Colonic mucosa (tissue), 4 donors: ENCODE measurements at regions not wholly inside any gene's neighbourhood (a gene's known extent, or its start where the extent isn't known, plus 50 kb on each side); places are given as distances from the start of the nearest gene placed in this dataset.

Experiments
- DNase-seq: peaks from one replicate; pipeline ENCODE4 v3.0.0-alpha.2; 2020
- H3K27ac ChIP-seq: fragments of 200-600 bp; one replicate; pipeline ENCODE4 v1.8.0; 2021
- H3K27me3 ChIP-seq: fragments of 200-600 bp; one replicate; pipeline ENCODE4 v1.8.0; 2021
- H3K36me3 ChIP-seq: fragments of 200-600 bp; one replicate; pipeline ENCODE4 v1.8.0; 2021
- H3K4me1 ChIP-seq: fragments of 200-600 bp; one replicate; pipeline ENCODE4 v1.8.0; 2021; ENCODE audit warnings: mild to moderate bottlenecking
- H3K4me3 ChIP-seq: fragments of 200-600 bp; one replicate; pipeline ENCODE4 v1.8.0; 2021
- H3K9ac ChIP-seq, 2 donors: one replicate each; pipeline ENCODE4 v1.7.0; 2013; ENCODE audit warnings: control low read depth in 2 of 2, low read depth in 2 of 2, low read length in 2 of 2
- H3K9me3 ChIP-seq: fragments of 200-600 bp; one replicate; pipeline ENCODE4 v1.8.0; 2021
- intact Hi-C: fragments of 100-400 bp; cut with DNase I; formaldehyde crosslinking; loops from one replicate; pipeline ENCODE4 v1.14.1; 2022
- TF ChIP-seq, protein P1 (sequence below): fragments of 200-600 bp; IDR thresholded peaks from one replicate; pipeline ENCODE4 v1.8.0; 2022; ENCODE audit warnings: antibody characterized with exemption, mild to moderate bottlenecking
- donor health status: healthy.
- donor health status: DM: no; HTN: no; CAD: no.
- donor health status: DM: no; HTN: no; CAD: no.

DNA sequence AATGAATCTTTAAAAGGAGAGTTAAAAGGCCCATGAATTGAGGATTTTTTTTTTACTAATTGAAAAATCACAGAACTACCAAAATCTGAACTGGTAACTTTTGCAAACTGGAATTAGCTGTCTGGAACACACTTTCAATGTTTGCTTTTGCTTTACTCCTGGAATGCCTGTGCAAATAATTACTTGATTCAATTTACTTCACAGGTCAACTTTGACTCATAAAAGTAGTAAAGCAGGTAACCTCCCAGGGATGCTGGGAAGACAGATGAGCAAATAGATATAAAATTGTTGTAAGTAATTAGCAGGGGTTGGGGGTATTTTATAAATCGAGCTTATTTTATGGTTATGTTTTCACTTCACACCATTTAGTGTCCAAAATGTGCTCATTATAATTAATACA, 398.3 kb upstream of the HNRNPA3 start:
- Histone ChIP-seq H3K27ac (no peak overlapping the region), H3K36me3 (no peaks in the 10 kb centered on the region), H3K27me3 (peaks cover 3% of the 10 kb centered on the region), H3K9ac (no peak overlapping the region), H3K4me1 (no peaks in the 10 kb centered on the region), H3K9me3 (no peaks in the 10 kb centered on the region), H3K4me3 (no peak overlapping the region)
- intact Hi-C loops, result loop anchor here (10.0 kb wide), 2 partner anchors 331 to 689 kb away; partner anchors contain the start of genes HOXD8 and HOXD9
- DNase-seq, result no peak
- TF ChIP-seq, protein P1, sequence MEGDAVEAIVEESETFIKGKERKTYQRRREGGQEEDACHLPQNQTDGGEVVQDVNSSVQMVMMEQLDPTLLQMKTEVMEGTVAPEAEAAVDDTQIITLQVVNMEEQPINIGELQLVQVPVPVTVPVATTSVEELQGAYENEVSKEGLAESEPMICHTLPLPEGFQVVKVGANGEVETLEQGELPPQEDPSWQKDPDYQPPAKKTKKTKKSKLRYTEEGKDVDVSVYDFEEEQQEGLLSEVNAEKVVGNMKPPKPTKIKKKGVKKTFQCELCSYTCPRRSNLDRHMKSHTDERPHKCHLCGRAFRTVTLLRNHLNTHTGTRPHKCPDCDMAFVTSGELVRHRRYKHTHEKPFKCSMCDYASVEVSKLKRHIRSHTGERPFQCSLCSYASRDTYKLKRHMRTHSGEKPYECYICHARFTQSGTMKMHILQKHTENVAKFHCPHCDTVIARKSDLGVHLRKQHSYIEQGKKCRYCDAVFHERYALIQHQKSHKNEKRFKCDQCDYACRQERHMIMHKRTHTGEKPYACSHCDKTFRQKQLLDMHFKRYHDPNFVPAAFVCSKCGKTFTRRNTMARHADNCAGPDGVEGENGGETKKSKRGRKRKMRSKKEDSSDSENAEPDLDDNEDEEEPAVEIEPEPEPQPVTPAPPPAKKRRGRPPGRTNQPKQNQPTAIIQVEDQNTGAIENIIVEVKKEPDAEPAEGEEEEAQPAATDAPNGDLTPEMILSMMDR, result no peak

DNA sequence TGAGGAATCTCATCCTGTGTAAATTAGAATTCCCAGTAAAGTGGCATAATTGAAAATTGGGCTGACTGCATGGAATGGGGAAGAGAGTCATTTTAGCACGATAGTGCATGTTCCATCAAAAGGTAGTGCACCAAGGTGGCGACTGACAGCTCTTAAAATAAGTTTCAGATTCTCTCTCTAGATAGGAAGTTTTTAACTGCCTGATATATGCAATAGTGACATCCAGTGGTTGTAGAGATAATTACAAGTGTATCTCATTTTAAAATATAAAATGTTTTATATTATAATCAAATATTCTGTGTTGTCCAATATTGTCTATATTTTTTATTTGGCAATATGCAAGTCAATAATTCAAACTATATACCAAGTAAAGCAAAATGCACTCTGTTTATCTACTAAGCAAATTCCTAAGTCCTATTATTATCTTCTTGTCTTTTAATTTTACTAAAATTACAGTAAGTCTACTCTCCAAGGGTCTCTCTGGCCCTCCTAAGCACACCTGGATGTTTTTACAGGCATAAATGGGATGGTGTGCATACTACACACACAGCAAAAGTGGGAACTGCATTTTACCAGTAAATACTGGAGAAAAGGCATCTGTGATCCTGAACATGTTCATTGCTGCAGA, 397.7 kb upstream of the HNRNPA3 start:
- H3K27ac ChIP-seq, result no peak overlapping the region
- intact Hi-C loops, result loop anchor here (5.0 to 10.0 kb wide), 3 partner anchors 163 to 690 kb away; partner anchors contain the start of genes HOXD8 and HOXD9
- no peaks in the 10 kb centered on the region for H3K9me3 ChIP-seq
- H3K4me1 ChIP-seq, result no peaks in the 10 kb centered on the region
- no peak overlapping the region for H3K9ac ChIP-seq
- no peaks in the 10 kb centered on the region for H3K36me3 ChIP-seq
- H3K27me3 ChIP-seq, result peaks cover 3% of the 10 kb centered on the region
- no peak for DNase-seq
- TF ChIP-seq, protein P1, result peak; percentile 43
- H3K4me3 ChIP-seq, result no peak overlapping the region

DNA sequence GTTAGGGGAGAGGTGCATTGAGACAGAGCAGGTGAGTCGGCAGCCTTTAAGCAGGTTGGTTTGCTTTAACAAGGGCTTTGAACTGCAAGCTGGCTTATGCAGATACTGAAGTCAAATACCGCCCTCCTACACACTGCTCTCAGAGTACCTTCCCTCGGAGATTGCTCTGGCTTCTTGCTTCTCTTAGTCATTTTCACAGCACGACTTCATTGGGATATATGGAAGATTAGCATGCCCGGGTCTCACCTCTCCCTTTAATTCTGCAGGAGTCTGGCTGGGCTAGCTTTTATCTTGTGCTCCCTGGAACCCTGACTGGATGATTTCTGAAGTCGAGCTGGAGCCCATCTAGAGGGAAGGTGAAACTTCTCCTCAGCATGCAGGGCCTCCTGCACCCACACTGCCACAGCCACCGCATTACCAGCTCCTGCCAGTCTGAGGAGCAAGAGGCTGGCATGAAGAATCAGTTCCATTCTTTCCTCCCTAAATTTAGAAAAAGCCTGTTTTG, 395.5 kb upstream of the HNRNPA3 start:
- Histone ChIP-seq H3K36me3 (no peaks in the 10 kb centered on the region), H3K27me3 (peaks cover 3% of the 10 kb centered on the region), H3K9me3 (no peaks in the 10 kb centered on the region), H3K4me1 (no peaks in the 10 kb centered on the region), H3K9ac (no peak overlapping the region), H3K27ac (no peak overlapping the region), H3K4me3 (no peak overlapping the region)
- intact Hi-C loops, result loop anchor here (5.0 to 10.0 kb wide), 3 partner anchors 165 to 692 kb away; partner anchors contain the start of genes HOXD8 and HOXD9
- DNase-seq, result no peak
- TF ChIP-seq, protein P1, result no peak

DNA sequence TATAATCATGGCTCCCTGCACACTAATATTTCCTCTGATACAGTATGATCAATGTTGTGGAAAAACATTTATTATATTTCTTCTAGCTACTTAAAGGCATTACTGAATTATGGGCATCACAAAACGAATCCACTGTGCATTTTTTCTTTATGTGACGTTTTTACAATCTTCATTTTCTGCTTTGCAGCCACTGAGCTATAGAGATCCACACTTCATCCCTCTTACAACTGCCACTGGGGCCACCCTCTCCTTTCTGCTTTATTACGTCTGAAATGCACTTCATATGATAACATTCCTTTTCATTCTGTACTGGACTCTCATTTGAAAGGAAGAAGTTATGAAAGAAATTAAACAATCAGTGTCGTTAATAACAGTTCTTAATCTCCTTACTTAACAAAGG, 394.5 kb upstream of the HNRNPA3 start:
- Histone ChIP-seq H3K27ac (no peak overlapping the region), H3K9me3 (no peaks in the 10 kb centered on the region), H3K36me3 (no peaks in the 10 kb centered on the region), H3K27me3 (peaks cover 3% of the 10 kb centered on the region), H3K4me3 (no peak overlapping the region), H3K4me1 (no peaks in the 10 kb centered on the region), H3K9ac (no peak overlapping the region)
- intact Hi-C loops, result loop anchor here (5.0 to 10.0 kb wide), 3 partner anchors 166 to 693 kb away; partner anchors contain the start of genes HOXD8 and HOXD9
- DNase-seq, result no peak
- TF ChIP-seq, protein P1, result no peak

DNA sequence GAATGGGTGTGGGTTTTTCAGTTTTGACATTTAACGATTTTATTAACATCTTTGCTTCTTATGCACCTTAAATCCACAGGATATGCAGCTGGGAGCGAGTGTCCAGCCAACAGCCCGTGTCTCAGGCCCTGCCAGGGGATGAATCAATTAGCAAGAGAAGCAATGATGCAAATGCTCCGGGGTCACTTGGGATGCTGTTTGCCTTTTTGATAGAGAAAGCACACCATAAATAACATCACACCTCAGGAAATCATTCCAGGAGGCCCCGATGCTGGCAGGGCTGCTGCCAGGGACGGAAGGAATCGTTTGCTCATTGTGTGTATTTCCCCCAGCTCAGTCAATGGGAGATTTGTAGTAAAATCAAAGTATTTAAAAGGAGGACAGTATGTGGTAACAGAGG, 394.0 kb upstream of the HNRNPA3 start:
- Histone ChIP-seq H3K4me3 (no peak overlapping the region), H3K27me3 (peaks cover 3% of the 10 kb centered on the region), H3K4me1 (no peaks in the 10 kb centered on the region), H3K9ac (no peak overlapping the region), H3K27ac (no peak overlapping the region), H3K9me3 (no peaks in the 10 kb centered on the region), H3K36me3 (no peaks in the 10 kb centered on the region)
- intact Hi-C loops, result loop anchor here (5.0 to 10.0 kb wide), 3 partner anchors 166 to 694 kb away; partner anchors contain the start of genes HOXD8 and HOXD9
- DNase-seq, result no peak
- TF ChIP-seq, protein P1, result no peak
